Panc1 (cell line): ENCODE measurements at regions not wholly inside any gene's neighbourhood (a gene's known extent, or its start where the extent isn't known, plus 50 kb on each side); places are given as distances from the start of the nearest gene placed in this dataset.

Experiments
- ATAC-seq: fragments of 200-7000 bp; cut with Tn5 transposase; 2 replicates; pipeline ENCODE4 v1.9.1; 2020; ENCODE audit warnings: mild to moderate bottlenecking, moderate library complexity
- BruUV-seq: library from RNA; stranded (reverse); fragments of 400-500 nt; replicated peaks from 2 replicates; lab custom pipeline; 2021; lab: Mats Ljungman, UMichigan
- CTCF ChIA-PET: fragments of 300-600 bp; sonication (Branson Sonifier 250); formaldehyde crosslinking; loops from one replicate; lab custom pipeline; 2022; ENCODE audit warnings: antibody characterized with exemption; lab: Charles Lee
- POLR2A ChIA-PET: fragments of 300-600 bp; sonication (Branson Sonifier 250); formaldehyde crosslinking; loops from one replicate; lab custom pipeline; 2022; ENCODE audit warnings: antibody characterized with exemption; lab: Charles Lee
- DNase-seq: peaks from one replicate; pipeline ENCODE4 v3.0.0-alpha.2; 2010; ENCODE audit warnings: low read depth, low spot score
- H3K27ac ChIP-seq: 2 replicates; pipeline ENCODE4 v1.5.1; 2011; ENCODE audit warnings: mild to moderate bottlenecking, low read length, inconsistent platforms
- H3K27me3 ChIP-seq: fragments of 200-500 bp; sonication (Bioruptor generic); 2 replicates; pipeline ENCODE4 v1.6.0; 2014; ENCODE audit warnings: low read length, inconsistent platforms; ENCODE audit not compliant: control insufficient read depth, insufficient read depth
- H3K36me3 ChIP-seq: fragments of 200-500 bp; sonication (Bioruptor generic); 2 replicates; pipeline ENCODE4 v1.5.1; 2014; ENCODE audit warnings: inconsistent platforms, mild to moderate bottlenecking, low read length, moderate library complexity; ENCODE audit not compliant: control insufficient read depth, insufficient read depth
- H3K4me1 ChIP-seq: 2 replicates; pipeline ENCODE4 v1.5.1; 2011; ENCODE audit warnings: inconsistent platforms, mild to moderate bottlenecking, low read length, moderate library complexity; ENCODE audit not compliant: control insufficient read depth, insufficient read depth
- H3K4me3 ChIP-seq, 2 experiments: 2 replicates each; pipeline ENCODE4 v1.5.1; 2011 to 2012; ENCODE audit warnings: low read depth in 2 of 2, low read length in 2 of 2, mild to moderate bottlenecking in 2 of 2, inconsistent platforms in 1 of 2, moderate library complexity in 1 of 2
- H3K9me3 ChIP-seq: fragments of 200-500 bp; sonication (Bioruptor generic); 2 replicates; pipeline ENCODE4 v1.5.1; 2014; ENCODE audit warnings: low read depth, mild to moderate bottlenecking, inconsistent platforms, low read length, moderate library complexity; ENCODE audit not compliant: control insufficient read depth, insufficient read depth
- CTCF ChIP-seq: fragments of 450-650 bp; IDR thresholded peaks from 2 replicates; pipeline ENCODE4 v1.5.1; 2017; ENCODE audit warnings: mild to moderate bottlenecking
- POLR2AphosphoS5 ChIP-seq: IDR thresholded peaks from 2 replicates; pipeline ENCODE4 v1.6.1; 2012; ENCODE audit warnings: mild to moderate bottlenecking, low read depth, low read length, moderate library complexity
- REST ChIP-seq, 2 experiments: IDR thresholded peaks; 2 replicates each; pipeline ENCODE4 v1.6.1; 2011 to 2012; ENCODE audit warnings: low read depth in 2 of 2, control low read depth in 1 of 2, low read length in 1 of 2, mild to moderate bottlenecking in 1 of 2, moderate library complexity in 1 of 2; ENCODE audit not compliant: insufficient read depth in 1 of 2
- SIN3A ChIP-seq: IDR thresholded peaks from 2 replicates; pipeline ENCODE4 v1.6.1; 2012; ENCODE audit warnings: low read depth, mild to moderate bottlenecking, low read length, moderate library complexity, borderline replicate concordance; ENCODE audit not compliant: insufficient read depth
- TCF7L2 ChIP-seq: IDR thresholded peaks from 2 replicates; pipeline ENCODE4 v1.6.1; 2011; ENCODE audit warnings: mild to moderate bottlenecking, low read depth, low read length, inconsistent platforms
- in situ Hi-C: cut with HindIII; loops from 2 replicates; pipeline ENCODE4 v1.10.0; 2016; ENCODE audit warnings: low sequenced_read_pairs, low pct_unique_long_range_greater_than_20kb
- intact Hi-C: fragments of 100-400 bp; cut with micrococcal nuclease; formaldehyde crosslinking; loops from one replicate; pipeline ENCODE4 v1.10.0; 2022; ENCODE audit not compliant: unreplicated experiment

DNA sequence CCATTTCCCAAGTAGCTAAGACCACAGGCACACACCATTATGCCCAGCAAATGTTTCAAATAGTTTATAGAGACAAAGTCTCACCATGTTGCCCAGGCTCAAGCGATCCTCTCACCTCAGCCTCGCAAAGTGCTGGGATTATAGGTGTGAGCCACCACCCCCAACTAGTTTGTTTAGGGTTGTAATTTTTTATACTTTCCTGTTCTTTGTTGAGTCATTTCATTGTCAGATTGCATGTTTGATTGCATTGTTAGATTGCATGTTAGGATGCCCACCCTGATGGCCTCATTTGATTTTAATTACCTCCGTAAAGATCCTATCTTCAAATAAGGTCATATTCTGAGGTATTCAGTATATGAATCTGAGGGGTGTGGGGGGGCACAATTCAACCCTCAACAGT lies 73.3 kb upstream of the SASH1 start:
- intact Hi-C loops (no loop called here), in situ Hi-C loops (no loop called here)
- no peak for DNase-seq
- Histone ChIP-seq H3K27ac (no peak overlapping the region), H3K36me3 (no peaks in the 10 kb centered on the region), H3K4me1 (no peaks in the 10 kb centered on the region), H3K4me3 (no peak overlapping the region), H3K27me3 (no peaks in the 10 kb centered on the region), H3K9me3 (no peaks in the 10 kb centered on the region)
- TF ChIP-seq POLR2AphosphoS5: no peak
- TF ChIP-seq CTCF: no peak
- no peak for TF ChIP-seq REST (IDR thresholded peaks at IDR 0.05; ENCODE audit: insufficient read depth in 1 of 2, low read depth in 2 of 2, low read length in 1 of 2)
- no peak for TF ChIP-seq SIN3A
- TF ChIP-seq TCF7L2: no peak
- ChIA-PET CTCF (no interaction called here), POLR2A (no interaction called here)
- ATAC-seq: no peak
- no TSS peak for BruUV-seq

DNA sequence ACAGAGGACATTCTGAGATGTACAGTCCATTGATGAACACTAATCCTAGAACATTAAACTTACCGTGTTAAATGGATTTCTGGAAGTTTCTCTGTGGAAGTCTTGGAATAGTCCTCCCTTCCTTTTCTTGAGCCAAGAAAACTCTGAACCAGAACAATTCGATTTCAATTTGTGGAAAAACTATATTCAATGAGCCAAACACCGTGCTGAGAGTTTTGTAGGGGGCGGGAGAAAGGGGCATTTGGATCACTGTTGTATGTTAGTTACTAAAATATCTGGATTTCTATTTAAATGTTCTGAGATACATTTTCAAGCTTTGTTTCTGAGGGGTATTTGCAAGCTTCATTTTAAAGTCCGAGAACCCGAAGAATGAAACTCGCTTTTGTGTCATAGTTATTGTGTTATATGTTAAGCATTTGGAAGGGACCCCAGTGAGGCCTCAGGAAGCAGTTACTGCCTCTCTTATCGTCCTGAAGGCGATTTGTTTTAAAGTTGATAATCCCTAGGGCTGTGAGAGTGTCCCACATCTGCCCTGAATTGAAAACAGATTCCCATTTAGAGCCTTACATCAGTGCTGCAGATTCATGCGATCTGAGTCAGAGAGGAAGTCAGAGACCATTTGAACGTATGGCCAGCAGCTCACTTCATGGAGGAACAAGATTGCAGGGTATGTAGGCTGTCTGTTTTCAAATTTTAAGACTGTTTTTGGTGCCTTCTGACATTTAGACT lies 70.8 kb upstream of the SASH1 start:
- Histone ChIP-seq H3K4me1 (no peaks in the 10 kb centered on the region), H3K36me3 (no peaks in the 10 kb centered on the region), H3K9me3 (no peaks in the 10 kb centered on the region), H3K27ac (no peak overlapping the region), H3K27me3 (no peaks in the 10 kb centered on the region), H3K4me3 (no peak overlapping the region; a peak in 1 of 4 replicates)
- ChIA-PET CTCF (no interaction called here), POLR2A (no interaction called here)
- ATAC-seq (no peak), DNase-seq (no peak)
- TF ChIP-seq SIN3A (no peak), POLR2AphosphoS5 (no peak), TCF7L2 (no peak), CTCF (no peak), REST (IDR thresholded peaks at IDR 0.05; ENCODE audit: insufficient read depth in 1 of 2, low read depth in 2 of 2, low read length in 1 of 2) (no peak)
- in situ Hi-C loops: no loop called here
- intact Hi-C loops: no loop called here
- no TSS peak for BruUV-seq
